Chondrocyte (in vitro differentiated cells): ENCODE measurements at regions not wholly inside any gene's neighbourhood (a gene's known extent, or its start where the extent isn't known, plus 50 kb on each side); places are given as distances from the start of the nearest gene placed in this dataset.

ENCODE experiments used
- DNase-seq: peaks from one replicate; pipeline ENCODE4 v3.0.0; 2021; ENCODE audit warnings: mixed read lengths, low spot score
- H3K27ac Mint-ChIP-seq: one replicate; pipeline ENCODE4 v1.8.0; 2021; ENCODE audit warnings: mild to moderate bottlenecking, moderate library complexity, mixed read lengths; ENCODE audit not compliant: unreplicated experiment
- H3K27me3 Mint-ChIP-seq: 2 replicates; pipeline ENCODE4 v1.8.0; 2021; ENCODE audit warnings: low read depth, mixed read lengths
- H3K36me3 Mint-ChIP-seq: 2 replicates; pipeline ENCODE4 v1.8.0; 2021; ENCODE audit warnings: low read depth, mixed read lengths
- H3K4me1 Mint-ChIP-seq: 2 replicates; pipeline ENCODE4 v1.8.0; 2021; ENCODE audit warnings: low read depth, mild to moderate bottlenecking, mixed read lengths
- H3K4me3 Mint-ChIP-seq: one replicate; pipeline ENCODE4 v1.8.0; 2021; ENCODE audit warnings: mild to moderate bottlenecking, moderate library complexity, mixed read lengths; ENCODE audit not compliant: unreplicated experiment
- H3K9me3 Mint-ChIP-seq: 2 replicates; pipeline ENCODE4 v1.8.0; 2021; ENCODE audit warnings: low read depth, mixed read lengths
- TF ChIP-seq, protein P1 (sequence below): fragments of 200-600 bp; sonication (generic); IDR thresholded peaks from 2 replicates; pipeline ENCODE4 v1.5.0; 2021; ENCODE audit warnings: antibody characterized with exemption, mild to moderate bottlenecking, moderate library complexity

DNA sequence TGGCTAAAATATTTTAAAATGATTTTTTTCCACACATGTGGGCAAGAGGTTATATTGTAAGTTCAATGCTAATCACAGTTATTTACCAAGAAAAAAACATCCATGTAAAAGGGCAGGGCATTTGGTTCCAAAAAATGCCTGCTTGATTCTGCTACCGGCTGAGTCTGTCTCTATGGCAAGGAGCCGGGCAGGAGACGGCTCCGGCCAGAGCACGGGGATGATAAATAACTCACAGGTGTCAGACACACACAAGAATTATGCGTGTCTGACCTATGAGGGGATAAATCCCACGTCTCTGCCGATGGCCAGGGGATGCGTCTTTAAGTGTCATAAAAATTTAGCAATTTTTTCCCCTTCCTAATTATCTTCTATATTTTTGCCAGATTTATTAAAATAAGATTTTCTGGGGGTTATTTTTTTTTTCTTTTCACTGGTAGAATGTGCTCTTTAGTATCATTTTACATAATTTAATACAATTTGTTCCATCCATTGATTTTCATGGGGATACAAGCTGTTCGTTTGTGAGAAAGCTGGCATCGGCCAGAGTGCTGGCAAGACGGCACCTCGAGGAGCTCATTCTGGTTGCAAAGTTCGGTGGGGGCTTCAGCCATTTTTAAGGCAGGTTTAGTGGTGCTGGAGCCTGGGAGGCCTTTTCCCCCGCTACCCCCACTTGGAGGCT is 253.9 kb downstream of the ZNF536 start:
- Mint-ChIP-seq H3K4me1 (peaks cover 8% of the 10 kb centered on the region), H3K27me3 (no peaks in the 10 kb centered on the region), H3K9me3 (peaks cover 26% of the 10 kb centered on the region), H3K4me3 (no peak overlapping the region), H3K36me3 (no peaks in the 10 kb centered on the region), H3K27ac (no peak overlapping the region)
- DNase-seq: no peak
- TF ChIP-seq, protein P1, sequence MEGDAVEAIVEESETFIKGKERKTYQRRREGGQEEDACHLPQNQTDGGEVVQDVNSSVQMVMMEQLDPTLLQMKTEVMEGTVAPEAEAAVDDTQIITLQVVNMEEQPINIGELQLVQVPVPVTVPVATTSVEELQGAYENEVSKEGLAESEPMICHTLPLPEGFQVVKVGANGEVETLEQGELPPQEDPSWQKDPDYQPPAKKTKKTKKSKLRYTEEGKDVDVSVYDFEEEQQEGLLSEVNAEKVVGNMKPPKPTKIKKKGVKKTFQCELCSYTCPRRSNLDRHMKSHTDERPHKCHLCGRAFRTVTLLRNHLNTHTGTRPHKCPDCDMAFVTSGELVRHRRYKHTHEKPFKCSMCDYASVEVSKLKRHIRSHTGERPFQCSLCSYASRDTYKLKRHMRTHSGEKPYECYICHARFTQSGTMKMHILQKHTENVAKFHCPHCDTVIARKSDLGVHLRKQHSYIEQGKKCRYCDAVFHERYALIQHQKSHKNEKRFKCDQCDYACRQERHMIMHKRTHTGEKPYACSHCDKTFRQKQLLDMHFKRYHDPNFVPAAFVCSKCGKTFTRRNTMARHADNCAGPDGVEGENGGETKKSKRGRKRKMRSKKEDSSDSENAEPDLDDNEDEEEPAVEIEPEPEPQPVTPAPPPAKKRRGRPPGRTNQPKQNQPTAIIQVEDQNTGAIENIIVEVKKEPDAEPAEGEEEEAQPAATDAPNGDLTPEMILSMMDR: no peak

DNA sequence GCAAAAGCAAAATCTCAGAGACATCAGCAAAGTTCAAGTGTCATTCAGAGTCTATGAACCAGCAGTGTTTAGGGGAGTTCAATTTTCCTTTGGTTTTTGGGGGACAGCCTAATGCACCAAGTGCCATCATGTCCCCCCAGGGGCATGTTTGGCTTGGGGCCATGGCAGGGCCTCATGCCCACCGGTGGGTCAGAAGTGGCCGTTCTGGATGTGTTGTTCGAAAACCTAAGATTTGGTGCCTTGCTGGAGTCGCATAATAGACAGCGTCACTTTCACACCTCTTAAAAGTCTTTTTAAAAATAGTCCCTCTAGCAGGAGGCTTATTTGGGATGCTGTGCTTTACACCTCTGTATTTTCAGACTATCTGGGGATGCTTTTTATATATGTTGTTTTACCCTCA is 250.1 kb downstream of the ZNF536 start:
- peaks cover 23% of the 10 kb centered on the region for H3K9me3 Mint-ChIP-seq

DNA sequence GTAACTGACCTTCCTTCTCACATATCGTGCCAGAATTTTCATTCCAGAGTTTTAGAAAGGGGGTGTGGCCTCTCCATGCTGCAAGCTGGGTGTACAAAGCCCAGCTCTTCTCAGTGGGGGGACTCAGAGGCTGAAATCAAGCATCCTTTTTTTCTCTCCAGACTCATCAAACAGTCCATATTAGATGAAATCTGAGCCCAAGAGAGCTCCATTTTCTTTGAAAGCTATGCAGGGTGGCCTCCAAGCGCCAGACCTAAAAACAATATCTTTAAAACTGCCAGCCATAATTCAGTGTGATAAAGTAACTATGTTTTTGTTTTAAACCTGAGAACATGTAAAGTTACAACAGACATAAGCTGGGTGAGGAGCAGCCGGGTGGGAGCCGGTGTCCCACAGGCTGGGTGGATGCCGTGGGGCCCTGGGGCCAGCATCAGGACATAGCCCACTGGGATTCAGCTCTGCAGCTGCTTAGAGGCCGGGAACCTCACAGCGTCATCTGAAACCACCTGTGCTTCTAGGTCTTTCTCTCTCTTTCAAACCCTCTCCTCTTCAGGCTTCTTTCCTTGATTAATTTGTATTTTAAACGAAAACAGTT is 249.2 kb downstream of the ZNF536 start:
- DNase-seq: no peak
- H3K36me3 Mint-ChIP-seq: no peaks in the 10 kb centered on the region
- TF ChIP-seq, protein P1: no peak
- H3K4me1 Mint-ChIP-seq: no peaks in the 10 kb centered on the region
- H3K27ac Mint-ChIP-seq: no peak overlapping the region
- no peaks in the 10 kb centered on the region for H3K27me3 Mint-ChIP-seq
- peaks cover 23% of the 10 kb centered on the region for H3K9me3 Mint-ChIP-seq
- no peak overlapping the region for H3K4me3 Mint-ChIP-seq

More for the DNA sequence above, 250.1 kb downstream of the ZNF536 start:
- Mint-ChIP-seq H3K4me3 (no peak overlapping the region), H3K4me1 (no peaks in the 10 kb centered on the region), H3K27ac (no peak overlapping the region), H3K27me3 (no peaks in the 10 kb centered on the region), H3K36me3 (no peaks in the 10 kb centered on the region)
- TF ChIP-seq, protein P1: no peak
- no peak for DNase-seq

DNA sequence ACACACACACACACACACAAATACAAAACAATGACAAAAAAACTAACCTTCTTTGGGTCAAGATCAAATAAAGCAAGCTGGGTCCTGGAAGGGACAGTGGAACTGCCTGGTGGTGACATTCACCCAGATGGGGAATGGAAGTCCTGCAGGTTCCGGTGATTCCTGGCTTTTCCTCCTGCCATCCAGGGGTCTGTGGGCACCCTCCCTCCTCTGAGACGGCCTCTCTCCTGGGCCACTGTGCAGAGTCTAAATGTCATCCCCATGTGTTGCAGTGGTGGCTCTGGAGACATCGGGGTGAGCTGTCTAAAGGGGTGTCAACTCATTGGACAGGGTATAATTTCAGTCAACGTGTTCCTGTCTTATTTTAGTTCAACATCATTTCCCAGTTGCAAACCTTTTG is 248.2 kb downstream of the ZNF536 start:
- TF ChIP-seq, protein P1: no peak
- Mint-ChIP-seq H3K9me3 (peaks cover 23% of the 10 kb centered on the region), H3K27me3 (no peaks in the 10 kb centered on the region)

DNA sequence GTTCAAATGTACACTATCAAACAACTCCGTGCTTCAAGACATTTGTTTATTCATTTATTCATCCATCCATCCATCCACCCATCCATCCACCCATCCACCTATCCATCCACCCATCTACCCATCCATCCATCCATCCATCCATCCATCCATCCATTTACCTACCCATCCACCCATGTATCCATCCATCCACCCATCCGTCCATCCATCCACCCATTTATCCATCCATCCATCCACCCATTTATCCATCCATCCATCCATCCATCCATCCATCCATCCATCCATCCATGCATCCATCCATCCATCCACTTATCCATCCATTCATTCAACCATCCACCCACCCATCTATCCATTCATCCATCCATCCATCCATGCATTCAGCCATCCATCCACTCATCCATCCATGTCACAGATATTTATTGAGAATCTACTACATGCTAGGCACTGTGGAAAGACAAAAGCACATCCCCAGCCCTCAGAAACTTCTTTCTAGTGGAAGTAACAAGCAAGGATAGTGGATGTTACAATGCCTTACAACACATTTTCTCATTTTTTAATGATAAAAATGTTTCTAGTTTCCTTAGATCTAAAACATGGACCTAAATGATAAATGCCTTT is 237.6 kb downstream of the ZNF536 start:
- Mint-ChIP-seq H3K9me3 (peaks cover 15% of the 10 kb centered on the region), H3K27me3 (no peaks in the 10 kb centered on the region), H3K36me3 (no peaks in the 10 kb centered on the region), H3K4me3 (no peak overlapping the region), H3K27ac (no peak overlapping the region), H3K4me1 (no peaks in the 10 kb centered on the region)
- no peak for DNase-seq
- TF ChIP-seq, protein P1: no peak

More for the DNA sequence above, 248.2 kb downstream of the ZNF536 start:
- Mint-ChIP-seq H3K36me3 (no peaks in the 10 kb centered on the region), H3K4me3 (no peak overlapping the region), H3K4me1 (no peaks in the 10 kb centered on the region), H3K27ac (no peak overlapping the region)
- no peak for DNase-seq
